ENCODE measurements at regions not wholly inside any gene's neighbourhood (a gene's known extent, or its start where the extent isn't known, plus 50 kb on each side); places are given as distances from the start of the nearest gene placed in this dataset.
"Not testable (repeated sequence)": the region's sequence is repeated elsewhere in the genome, so short reads cannot be mapped to it uniquely, and the experiment has no call there.

GRCh38 chr9:17846948-17847655 is 268.2 kb downstream of the SH3GL2 start:
- no peak for FAIRE-seq

GRCh38 chr9:17847908-17848307 is 269.0 kb downstream of the SH3GL2 start:
- no peak for FAIRE-seq

GRCh38 chr9:17852108-17852507 is 273.2 kb downstream of the SH3GL2 start:
- no peak for FAIRE-seq

GRCh38 chr9:17854487-17854886 is 275.6 kb downstream of the SH3GL2 start:
- FAIRE-seq = no peak

- no peak for FAIRE-seq
These were observed 278.1 kb downstream of the SH3GL2 start for GRCh38 chr9:17856995-17857394.

- FAIRE-seq = no peak
These were observed 280.4 kb downstream of the SH3GL2 start for GRCh38 chr9:17859228-17859627.

GRCh38 chr9:17859987-17860386 is 281.1 kb downstream of the SH3GL2 start:
- FAIRE-seq = no peak

GRCh38 chr9:17862101-17862500 is 283.2 kb downstream of the SH3GL2 start:
- FAIRE-seq = no peak

- FAIRE-seq = no peak
These were observed 283.8 kb downstream of the SH3GL2 start for GRCh38 chr9:17862629-17863028.

- no peak for FAIRE-seq
These were observed 284.5 kb downstream of the SH3GL2 start for GRCh38 chr9:17863213-17863883.

GRCh38 chr9:17863924-17864323 is 285.1 kb downstream of the SH3GL2 start:
- no peak for FAIRE-seq

GRCh38 chr9:17864951-17865350 is 286.1 kb downstream of the SH3GL2 start:
- no peak for FAIRE-seq

- FAIRE-seq = no peak
These were observed 287.0 kb downstream of the SH3GL2 start for GRCh38 chr9:17865881-17866280.

GRCh38 chr9:17870722-17871121 is 291.9 kb downstream of the SH3GL2 start:
- FAIRE-seq = no peak

GRCh38 chr9:17871213-17871890 is 292.5 kb downstream of the SH3GL2 start:
- FAIRE-seq = no peak

- FAIRE-seq = no peak
These were observed 297.0 kb downstream of the SH3GL2 start for GRCh38 chr9:17875886-17876285.

GRCh38 chr9:17876687-17877086 is 297.8 kb downstream of the SH3GL2 start:
- no peak for FAIRE-seq

- no peak for FAIRE-seq
These were observed 300.0 kb downstream of the SH3GL2 start for GRCh38 chr9:17878810-17879370.

GRCh38 chr9:17881371-17881770 is 302.5 kb downstream of the SH3GL2 start:
- FAIRE-seq = no peak

GRCh38 chr9:17882688-17883594 is 304.1 kb downstream of the SH3GL2 start:
- FAIRE-seq = no peak

GRCh38 chr9:17888066-17888465 is 309.2 kb downstream of the SH3GL2 start:
- FAIRE-seq = no peak

GRCh38 chr9:17888964-17889363 is 310.1 kb downstream of the SH3GL2 start:
- FAIRE-seq = not testable (repeated sequence)

All from endometrium (tissue), 2 donors.